ENCODE measurements at regions not wholly inside any gene's neighbourhood (a gene's known extent, or its start where the extent isn't known, plus 50 kb on each side); places are given as distances from the start of the nearest gene placed in this dataset.
"Not testable (repeated sequence)": the region's sequence is repeated elsewhere in the genome, so short reads cannot be mapped to it uniquely, and the experiment has no call there.

DNA sequence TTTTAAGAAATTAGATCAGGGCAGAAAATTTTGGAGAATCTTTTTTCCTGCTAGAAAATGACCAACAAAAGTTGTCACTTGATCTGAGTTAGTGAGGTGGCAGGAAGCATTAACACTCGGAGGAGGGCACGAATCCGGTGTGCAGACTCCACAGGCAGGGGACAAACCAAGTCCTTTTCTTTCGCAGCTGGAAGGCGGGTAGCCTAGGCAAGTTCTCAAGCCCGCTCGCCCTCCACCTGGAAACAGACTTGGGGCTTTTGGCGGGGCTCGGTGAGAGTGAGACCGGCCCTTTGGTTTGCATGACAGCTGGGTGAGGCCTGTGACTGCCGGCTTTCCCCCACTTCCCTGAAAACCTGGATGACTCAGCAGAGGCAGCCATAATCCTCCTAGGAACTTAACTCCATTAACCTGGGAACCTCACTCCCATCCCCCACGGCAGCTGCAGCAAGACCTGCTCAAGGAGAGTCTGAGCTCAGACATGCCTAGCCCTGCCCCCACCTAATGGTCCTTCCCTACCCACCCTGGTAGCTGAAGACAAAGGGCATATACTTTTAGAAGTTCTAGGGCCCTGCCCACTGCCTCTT lies 134.8 kb downstream of the MFSD1 start:
- peaks cover 9% of the 10 kb centered on the region in 2 donors for H3K27me3 Mint-ChIP-seq
- no peaks in the 10 kb centered on the region for H3K4me1 Mint-ChIP-seq
- peaks cover 13 to 22% of the 10 kb centered on the region in 2 donors for H3K9me3 Mint-ChIP-seq
- no peak for DNase-seq
- no peak overlapping the region for H3K27ac Mint-ChIP-seq
- no peaks in the 10 kb centered on the region for H3K36me3 Mint-ChIP-seq
- no peak for ATAC-seq (replicated peaks)
- no peak overlapping the region for H3K4me3 Mint-ChIP-seq

GRCh38 chr3:158950178-158950901 lies 148.5 kb downstream of the MFSD1 start:
- Mint-ChIP-seq H3K4me3 (no peak overlapping the region), H3K9me3 (no peaks in the 10 kb centered on the region), H3K27me3 (peaks cover 0 to 5% of the 10 kb centered on the region in 2 donors), H3K36me3 (no peaks in the 10 kb centered on the region), H3K27ac (no peak overlapping the region), H3K4me1 (no peaks in the 10 kb centered on the region)
- DNase-seq (no peak), ATAC-seq (replicated peaks) (no peak)

- no peak overlapping the region for H3K27ac Mint-ChIP-seq
- no peak overlapping the region for H3K4me3 Mint-ChIP-seq
- no peaks in the 10 kb centered on the region for H3K4me1 Mint-ChIP-seq
- peaks cover 0 to 2% of the 10 kb centered on the region in 2 donors for H3K9me3 Mint-ChIP-seq
- ATAC-seq (replicated peaks) (no peak), DNase-seq (no peak)
- H3K36me3 Mint-ChIP-seq = no peaks in the 10 kb centered on the region
- H3K27me3 Mint-ChIP-seq = peaks cover 0 to 5% of the 10 kb centered on the region in 2 donors
These were observed 151.3 kb downstream of the MFSD1 start for GRCh38 chr3:158953131-158953530.

GRCh38 chr3:158954420-158954819 lies 152.6 kb downstream of the MFSD1 start:
- H3K27me3 Mint-ChIP-seq = no peaks in the 10 kb centered on the region
- peaks cover 0 to 2% of the 10 kb centered on the region in 2 donors for H3K9me3 Mint-ChIP-seq
- no peak for DNase-seq
- ATAC-seq (replicated peaks) = no peak
- no peaks in the 10 kb centered on the region for H3K36me3 Mint-ChIP-seq
- no peak overlapping the region for H3K27ac Mint-ChIP-seq
- no peaks in the 10 kb centered on the region for H3K4me1 Mint-ChIP-seq
- H3K4me3 Mint-ChIP-seq = no peak overlapping the region

- H3K27ac Mint-ChIP-seq, H3K36me3 Mint-ChIP-seq: not testable (repeated sequence)
These were observed 155.9 kb downstream of the MFSD1 start for GRCh38 chr3:158957777-158958176.

DNA sequence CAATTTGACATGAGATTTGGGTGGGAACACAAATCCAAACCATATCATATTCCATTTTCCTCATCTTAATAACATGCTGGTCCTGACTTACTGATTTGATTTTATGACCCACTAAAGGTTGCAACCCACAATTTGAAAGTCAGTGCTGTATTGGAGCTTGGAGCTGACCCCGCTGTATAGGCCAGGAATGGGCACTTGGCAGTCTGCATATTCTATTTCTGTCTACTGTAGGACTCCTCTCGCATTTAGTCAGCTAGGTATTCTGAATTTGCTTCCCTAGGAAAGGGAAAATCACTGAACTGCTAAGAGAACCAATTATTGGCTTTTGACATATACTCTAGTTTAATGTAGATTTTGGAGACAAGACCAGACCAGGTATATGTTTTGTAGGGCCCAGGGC lies 157.0 kb downstream of the MFSD1 start:
- Mint-ChIP-seq H3K9me3 (peaks cover 0 to 2% of the 10 kb centered on the region in 2 donors), H3K4me1 (no peaks in the 10 kb centered on the region), H3K27ac (no peak overlapping the region), H3K27me3 (no peaks in the 10 kb centered on the region), H3K36me3 (no peaks in the 10 kb centered on the region), H3K4me3 (no peak overlapping the region)
- no peak for ATAC-seq (replicated peaks)
- DNase-seq = no peak

More at GRCh38 chr3:158957777-158958176, 155.9 kb downstream of the MFSD1 start:
- H3K4me1 Mint-ChIP-seq; H3K4me3 Mint-ChIP-seq; DNase-seq; ATAC-seq (replicated peaks); H3K27me3 Mint-ChIP-seq; H3K9me3 Mint-ChIP-seq: not testable (repeated sequence)

GRCh38 chr3:158961471-158961870 lies 159.6 kb downstream of the MFSD1 start:
- H3K9me3 Mint-ChIP-seq = peaks cover 0 to 2% of the 10 kb centered on the region in 2 donors
- no peak overlapping the region for H3K4me3 Mint-ChIP-seq
- no peak for DNase-seq
- no peak for ATAC-seq (replicated peaks)
- no peaks in the 10 kb centered on the region for H3K27me3 Mint-ChIP-seq
- no peaks in the 10 kb centered on the region for H3K36me3 Mint-ChIP-seq
- no peak overlapping the region for H3K27ac Mint-ChIP-seq
- H3K4me1 Mint-ChIP-seq = no peaks in the 10 kb centered on the region

- Mint-ChIP-seq H3K36me3 (no peaks in the 10 kb centered on the region), H3K27ac (no peak overlapping the region), H3K4me3 (no peak overlapping the region), H3K4me1 (no peaks in the 10 kb centered on the region), H3K27me3 (no peaks in the 10 kb centered on the region), H3K9me3 (peaks cover 0 to 2% of the 10 kb centered on the region in 2 donors)
- DNase-seq (no peak), ATAC-seq (replicated peaks) (no peak)
These were observed 160.1 kb downstream of the MFSD1 start for GRCh38 chr3:158961911-158962310.

- no peak for DNase-seq
- no peak overlapping the region for H3K4me3 Mint-ChIP-seq
- H3K27ac Mint-ChIP-seq = no peak overlapping the region
- H3K4me1 Mint-ChIP-seq = no peaks in the 10 kb centered on the region
- no peak for ATAC-seq (replicated peaks)
- peaks cover 0 to 7% of the 10 kb centered on the region in 2 donors for H3K27me3 Mint-ChIP-seq
- no peaks in the 10 kb centered on the region for H3K36me3 Mint-ChIP-seq
- peaks cover 3 to 4% of the 10 kb centered on the region in 2 donors for H3K9me3 Mint-ChIP-seq
These were observed 168.2 kb downstream of the MFSD1 start for GRCh38 chr3:158970006-158970405.

DNA sequence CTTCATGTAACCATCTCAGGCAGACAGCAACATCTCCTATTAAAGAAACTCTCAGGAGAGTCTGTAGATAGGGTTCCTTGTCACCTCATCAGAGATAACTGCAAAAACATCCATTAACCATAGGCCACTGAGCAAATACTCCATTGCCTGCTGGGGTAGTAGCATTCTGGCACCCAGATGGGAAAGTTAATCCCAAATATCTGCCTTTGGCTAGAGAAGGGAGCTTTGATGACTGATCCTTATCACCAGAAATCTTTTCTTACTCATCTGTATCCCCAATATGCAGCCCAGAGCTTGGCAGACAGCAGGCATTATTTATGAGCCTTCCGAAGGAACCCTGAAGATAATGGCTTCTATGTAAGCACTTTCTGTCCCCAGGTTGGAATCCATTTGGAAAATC lies 173.1 kb downstream of the MFSD1 start:
- H3K36me3 Mint-ChIP-seq = no peaks in the 10 kb centered on the region
- no peak for DNase-seq
- peaks cover 3 to 4% of the 10 kb centered on the region in 2 donors for H3K9me3 Mint-ChIP-seq
- H3K27me3 Mint-ChIP-seq = peaks cover 0 to 7% of the 10 kb centered on the region in 2 donors
- H3K4me1 Mint-ChIP-seq = no peaks in the 10 kb centered on the region
- H3K27ac Mint-ChIP-seq = no peak overlapping the region
- no peak for ATAC-seq (replicated peaks)
- H3K4me3 Mint-ChIP-seq = no peak overlapping the region

- no peaks in the 10 kb centered on the region for H3K36me3 Mint-ChIP-seq
- no peak for DNase-seq
- H3K9me3 Mint-ChIP-seq = peaks cover 4 to 9% of the 10 kb centered on the region in 2 donors
- no peak overlapping the region for H3K4me3 Mint-ChIP-seq
- no peak overlapping the region for H3K27ac Mint-ChIP-seq
- H3K27me3 Mint-ChIP-seq = peaks cover 0 to 6% of the 10 kb centered on the region in 2 donors
- no peak for ATAC-seq (replicated peaks)
- no peaks in the 10 kb centered on the region for H3K4me1 Mint-ChIP-seq
These were observed 175.1 kb downstream of the MFSD1 start for GRCh38 chr3:158976966-158977365.

DNA sequence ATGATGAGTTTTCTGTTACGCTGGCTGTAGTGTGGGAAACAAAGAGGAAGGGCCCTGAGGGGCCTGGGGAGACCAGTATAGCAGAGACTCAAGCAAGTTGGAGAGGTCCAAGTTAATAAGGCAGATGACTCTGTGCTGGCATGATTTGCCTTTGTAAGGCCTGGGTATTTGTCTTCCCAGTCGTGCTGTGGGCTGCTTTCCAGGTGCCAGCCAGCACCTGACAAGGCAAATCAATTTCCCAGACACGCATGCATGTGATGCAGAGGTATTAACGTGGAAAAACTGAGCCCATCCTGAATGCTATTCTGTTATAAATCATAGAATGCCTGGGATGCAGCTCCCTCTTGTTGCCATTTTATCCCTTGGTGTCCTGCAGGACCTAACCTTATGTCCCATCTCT lies 175.6 kb downstream of the MFSD1 start:
- Mint-ChIP-seq H3K9me3 (peaks cover 4 to 9% of the 10 kb centered on the region in 2 donors), H3K4me1 (no peaks in the 10 kb centered on the region), H3K27me3 (peaks cover 0 to 1% of the 10 kb centered on the region in 2 donors), H3K36me3 (no peaks in the 10 kb centered on the region), H3K27ac (no peak overlapping the region), H3K4me3 (no peak overlapping the region)
- ATAC-seq (replicated peaks) (no peak), DNase-seq (no peak)

DNA sequence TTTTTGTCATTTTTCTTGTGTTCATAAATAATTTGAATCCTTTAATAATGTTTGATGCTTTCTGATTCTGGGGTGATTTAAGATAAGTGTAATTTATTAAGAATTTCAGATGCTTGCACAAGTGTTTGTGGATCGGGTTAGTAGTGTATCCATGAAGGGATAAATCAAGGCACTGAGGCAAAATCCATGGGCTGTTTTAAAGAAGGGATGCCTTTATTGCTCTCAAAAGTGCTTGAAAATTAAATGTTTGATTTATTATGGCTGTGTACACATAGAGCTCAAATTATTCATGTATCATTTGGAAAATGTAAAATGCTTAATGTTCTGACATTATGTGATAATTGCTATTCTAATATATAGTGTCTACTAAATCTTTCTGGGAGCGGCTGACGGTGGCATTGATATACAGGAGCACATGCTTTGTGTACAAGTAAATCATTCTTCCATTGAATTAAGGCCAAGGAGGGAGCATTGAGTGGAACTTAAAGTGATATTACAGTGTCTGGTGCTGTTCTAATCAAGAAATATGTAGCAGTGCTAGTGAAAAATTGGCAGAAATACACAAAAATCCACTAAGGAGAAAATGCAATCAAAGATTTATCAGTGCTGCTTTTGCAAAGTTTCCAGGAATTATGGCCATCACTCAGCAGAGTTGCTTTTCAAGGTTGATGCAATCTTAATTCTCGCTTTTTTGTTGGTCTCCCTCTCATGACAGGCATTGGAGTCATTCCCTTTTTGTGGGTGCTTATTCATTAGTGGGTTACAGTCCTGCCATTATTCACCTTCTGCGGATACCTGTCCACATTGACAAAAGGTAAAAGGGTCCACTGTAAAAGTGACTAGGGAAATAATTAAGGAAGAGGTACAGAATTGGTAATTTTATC lies 181.6 kb downstream of the MFSD1 start:
- Mint-ChIP-seq H3K4me3 (no peak overlapping the region), H3K27me3 (no peaks in the 10 kb centered on the region), H3K36me3 (no peaks in the 10 kb centered on the region), H3K4me1 (no peaks in the 10 kb centered on the region), H3K9me3 (peaks cover 8 to 10% of the 10 kb centered on the region in 2 donors), H3K27ac (no peak overlapping the region)
- no peak for DNase-seq
- no peak for ATAC-seq (replicated peaks)

DNA sequence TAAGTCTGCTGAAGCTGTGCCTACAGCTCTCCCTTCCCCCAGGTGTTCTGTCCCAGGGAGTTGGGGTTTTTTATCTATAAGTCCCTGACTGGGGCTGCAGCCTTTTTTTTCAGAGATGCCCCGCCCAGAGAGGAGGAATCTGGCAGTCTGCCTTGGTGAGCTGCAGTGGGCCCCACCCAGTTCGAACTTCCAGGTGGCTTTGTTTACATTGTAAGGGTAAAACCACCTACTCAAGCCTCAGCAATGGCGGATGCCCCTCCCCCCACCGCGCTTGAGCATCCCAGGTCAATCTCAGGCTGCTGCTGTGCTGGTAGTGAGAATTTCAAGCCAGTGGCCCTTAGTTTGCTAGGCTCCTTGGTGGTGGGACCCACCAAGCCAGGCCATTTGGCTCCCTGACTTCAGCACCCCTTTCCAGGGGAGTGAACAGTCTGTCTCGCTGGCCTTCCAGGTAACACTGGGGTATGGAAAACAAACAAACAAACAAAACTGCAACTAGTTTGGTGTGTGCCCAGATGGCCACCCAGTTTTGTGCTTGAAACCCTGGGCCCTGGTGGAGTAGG lies 189.4 kb downstream of the MFSD1 start:
- H3K4me1 Mint-ChIP-seq = no peaks in the 10 kb centered on the region
- no peaks in the 10 kb centered on the region for H3K36me3 Mint-ChIP-seq
- peaks cover 0 to 5% of the 10 kb centered on the region in 2 donors for H3K27me3 Mint-ChIP-seq
- ATAC-seq (replicated peaks) (no peak), DNase-seq (no peak)
- H3K27ac Mint-ChIP-seq = no peak overlapping the region
- H3K4me3 Mint-ChIP-seq = no peak overlapping the region
- peaks cover 4 to 6% of the 10 kb centered on the region in 2 donors for H3K9me3 Mint-ChIP-seq

All from stimulated activated naive B cell treated with anti-CD40 and anti-IgM and Interleukin-4, amounts not matched to agents 10 μg/mL and 1 μg/mL and 100 μg/mL, for 72 hours (primary cell).